HG03432 (cell line): ENCODE measurements at regions not wholly inside any gene's neighbourhood (a gene's known extent, or its start where the extent isn't known, plus 50 kb on each side); places are given as distances from the start of the nearest gene placed in this dataset.

Source experiments
- ATAC-seq: cut with Tn5 transposase; IDR thresholded peaks from one replicate; pipeline ENCODE4 v1.9.1; 2021; ENCODE audit warnings: mild to moderate bottlenecking, moderate library complexity; ENCODE audit not compliant: unreplicated experiment

GRCh38 chr2:104501929-104502328 is 352.0 kb upstream of the POU3F3 start:
- no peak for ATAC-seq

GRCh38 chr2:104502901-104503300 is 351.0 kb upstream of the POU3F3 start:
- ATAC-seq, result no peak

DNA sequence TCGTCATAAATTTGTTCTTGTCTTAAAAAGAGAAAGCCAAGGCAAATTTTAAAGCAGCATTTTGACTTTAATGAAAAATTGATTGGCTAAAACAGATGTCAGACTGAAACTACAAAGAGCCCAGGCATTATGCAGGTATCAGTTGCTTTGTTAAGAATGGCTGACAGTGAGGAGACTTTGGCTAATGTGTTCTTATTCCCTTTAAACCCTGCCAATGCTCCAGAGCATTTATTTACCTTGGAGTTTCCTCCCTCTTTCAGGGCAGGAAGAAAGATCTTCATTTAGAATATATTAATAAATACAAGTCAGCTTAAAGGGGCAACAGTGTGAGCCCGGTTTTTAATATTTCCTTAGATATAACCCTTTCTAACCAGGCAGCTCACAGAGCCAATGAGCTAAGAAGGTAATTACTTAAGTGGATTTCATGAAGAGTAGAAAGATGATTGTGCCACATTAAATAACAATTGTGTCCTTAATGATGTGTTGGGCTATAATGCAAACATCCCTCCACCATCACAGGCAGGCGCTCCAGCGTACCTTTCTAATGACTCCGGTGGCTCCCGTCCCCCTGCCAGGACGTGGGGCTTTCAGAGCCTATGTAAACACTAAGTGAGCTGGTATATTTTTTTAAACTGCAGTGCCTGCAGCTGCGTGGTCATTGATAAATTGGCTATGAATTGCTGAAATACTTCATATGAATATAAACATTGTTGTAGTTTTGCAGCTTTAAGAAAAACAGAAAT is 349.4 kb upstream of the POU3F3 start:
- ATAC-seq, result no peak

DNA sequence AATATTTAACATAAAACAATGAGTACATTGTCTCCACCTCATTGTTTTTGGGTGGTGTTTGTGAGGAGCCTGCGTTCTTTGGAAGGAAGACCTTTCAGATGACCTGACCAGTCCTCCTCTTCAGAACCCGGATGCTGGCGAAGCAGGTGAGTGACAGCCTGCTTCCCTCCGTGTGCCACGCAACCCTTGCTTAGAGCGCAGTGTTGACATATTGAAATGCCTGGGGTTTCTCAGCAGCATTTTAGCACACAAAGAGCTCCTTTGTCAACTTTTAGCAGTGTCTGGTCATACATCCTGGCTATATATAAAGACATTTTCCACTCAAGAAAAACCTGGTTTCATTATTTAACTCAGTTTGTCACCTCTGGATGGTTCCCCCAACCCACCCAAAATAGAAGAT is 335.7 kb upstream of the POU3F3 start:
- ATAC-seq, result no peak

DNA sequence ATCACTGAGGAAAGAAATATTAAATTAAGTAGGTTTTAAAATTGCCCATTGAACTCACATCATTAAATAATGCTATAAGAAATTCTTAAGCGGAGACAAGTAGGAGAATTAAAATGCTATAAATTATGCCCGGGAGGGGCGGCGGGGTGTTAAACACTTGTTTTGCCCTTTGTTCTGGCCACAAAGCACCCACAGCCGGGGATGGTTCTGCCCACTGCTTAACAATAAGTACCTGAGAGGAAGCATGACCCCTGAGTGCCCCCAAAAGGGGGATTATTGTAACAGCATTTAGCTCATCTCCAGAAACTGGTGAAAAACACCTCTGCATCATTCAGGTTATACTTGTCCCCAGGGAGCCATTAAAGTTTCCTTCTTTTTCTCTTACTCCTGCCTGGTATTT is 332.7 kb upstream of the POU3F3 start:
- ATAC-seq, result no peak

- no peak for ATAC-seq
Measured at GRCh38 chr2:104523921-104524320, 330.0 kb upstream of the POU3F3 start.

- no peak for ATAC-seq
Measured at GRCh38 chr2:104528101-104528500, 325.8 kb upstream of the POU3F3 start.

- ATAC-seq, result no peak
Measured at GRCh38 chr2:104531122-104531521, 322.8 kb upstream of the POU3F3 start.

DNA sequence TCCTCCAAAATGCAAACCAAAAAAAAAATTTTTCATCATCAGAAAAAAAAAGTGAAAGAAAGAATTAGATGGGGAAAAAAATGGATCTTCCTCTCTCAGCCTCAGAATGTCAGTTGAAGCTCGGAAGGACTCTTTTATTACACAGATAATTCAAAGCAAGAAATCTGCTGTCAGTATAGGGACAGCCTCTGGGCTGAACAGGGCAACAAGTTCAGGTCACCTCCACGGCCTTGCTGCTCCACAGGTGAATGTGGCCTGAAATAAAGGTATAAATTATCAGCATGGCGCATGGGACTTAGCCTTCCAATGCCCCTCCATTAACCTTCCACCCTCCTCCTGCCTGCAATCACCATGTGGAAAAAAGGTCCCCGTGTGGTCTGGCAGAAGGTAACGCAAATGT is 316.8 kb upstream of the POU3F3 start:
- no peak for ATAC-seq

- ATAC-seq, result no peak
Measured at GRCh38 chr2:104538077-104538476, 315.8 kb upstream of the POU3F3 start.

DNA sequence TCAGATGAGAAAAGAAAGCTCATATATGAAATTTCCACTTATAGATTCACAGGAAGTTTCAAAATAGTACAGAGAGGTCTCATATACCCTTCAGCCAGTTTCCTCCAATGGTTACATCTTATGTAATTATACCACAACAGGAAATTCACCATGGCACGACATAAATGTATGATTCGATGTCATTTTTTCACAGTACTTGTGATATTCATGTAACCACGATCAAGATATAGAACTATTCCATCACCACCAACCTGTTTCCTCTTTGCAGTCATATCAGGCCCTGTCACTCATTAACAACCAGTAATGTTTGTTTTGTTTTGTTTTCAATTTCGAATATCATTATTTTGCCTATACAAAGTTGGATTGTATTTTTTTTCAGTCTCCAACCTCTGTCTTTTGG is 314.3 kb upstream of the POU3F3 start:
- peak; percentile 67 for ATAC-seq

DNA sequence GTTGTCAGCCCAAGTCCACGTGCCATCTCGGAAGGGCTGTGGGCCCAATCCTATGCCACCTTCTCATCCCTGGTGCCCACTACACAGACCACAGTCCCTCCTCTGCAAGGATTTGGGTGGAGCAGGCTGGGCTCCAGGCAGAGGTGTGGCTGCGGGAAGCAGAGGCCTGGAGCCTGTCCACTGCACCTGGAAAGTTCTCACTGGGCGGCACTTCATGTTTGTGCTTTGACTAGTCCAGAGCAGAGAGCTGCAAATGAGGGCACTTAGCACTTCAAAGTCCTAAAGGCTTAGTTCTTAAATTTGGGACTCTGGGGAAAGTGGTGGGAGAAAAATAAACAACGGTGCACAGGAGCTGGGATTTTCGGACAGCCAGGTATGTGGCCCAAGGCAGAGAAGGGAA is 308.9 kb upstream of the POU3F3 start:
- no peak for ATAC-seq

DNA sequence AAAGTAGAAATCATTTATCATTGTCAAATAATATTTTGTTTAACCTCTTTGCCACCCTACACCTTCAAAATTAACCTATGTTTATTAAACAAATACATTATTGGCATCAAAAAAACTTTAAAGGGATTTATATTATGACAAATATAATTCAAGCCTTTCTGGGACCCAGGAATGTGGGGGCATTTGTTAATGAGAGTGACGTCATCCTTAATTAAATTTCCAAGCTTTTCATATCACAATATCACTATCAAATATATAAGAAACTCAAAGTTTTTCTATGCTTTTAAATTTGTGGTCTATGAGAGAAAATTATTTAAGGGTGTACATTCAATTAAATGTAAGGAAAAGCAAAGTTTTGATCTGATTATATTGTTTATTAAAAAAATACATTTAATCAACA is 307.4 kb upstream of the POU3F3 start:
- no peak for ATAC-seq

GRCh38 chr2:104547221-104547620 is 306.7 kb upstream of the POU3F3 start:
- ATAC-seq, result no peak

DNA sequence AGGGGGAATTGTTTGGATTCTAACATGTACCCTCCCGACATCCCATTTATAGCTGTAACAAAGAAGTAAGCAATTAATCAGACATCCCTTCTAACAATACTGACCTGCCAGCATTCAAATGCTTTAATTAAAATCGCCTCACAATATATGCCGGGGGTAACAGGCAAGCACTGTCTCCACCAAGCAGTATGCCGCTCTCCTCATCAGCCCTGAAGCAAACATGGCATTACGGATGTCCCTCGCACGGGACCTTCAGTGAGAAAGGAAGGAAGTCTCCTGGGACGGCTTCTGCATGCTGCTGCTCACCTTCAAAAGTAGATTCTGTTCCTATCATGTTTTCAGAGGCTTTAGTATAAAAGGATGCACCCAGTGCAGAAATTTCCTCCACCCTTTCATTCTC is 292.7 kb upstream of the POU3F3 start:
- ATAC-seq, result no peak

GRCh38 chr2:104562537-104562936 is 291.4 kb upstream of the POU3F3 start:
- ATAC-seq, result no peak

- no peak for ATAC-seq
Measured at GRCh38 chr2:104563398-104563996, 290.4 kb upstream of the POU3F3 start.

DNA sequence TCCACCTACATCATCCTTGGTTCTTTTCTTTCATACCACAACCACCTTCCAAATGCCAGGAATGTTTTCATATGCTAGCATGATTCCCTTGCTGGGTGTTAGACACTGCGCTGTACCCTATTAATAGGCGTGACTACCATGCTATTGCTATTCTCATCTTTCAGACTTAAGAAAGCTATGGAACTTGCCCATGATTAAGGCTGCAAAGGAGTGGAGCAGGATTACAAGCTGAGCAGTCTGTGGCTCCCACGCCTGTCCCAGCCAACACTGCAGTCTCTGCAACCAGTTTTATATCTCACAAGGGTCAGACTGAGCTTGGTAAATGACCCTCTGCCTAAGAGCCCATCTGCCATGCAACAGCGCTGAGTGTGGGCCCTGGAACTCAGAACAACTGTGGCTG is 285.7 kb upstream of the POU3F3 start:
- ATAC-seq, result no peak

GRCh38 chr2:104570259-104570658 is 283.7 kb upstream of the POU3F3 start:
- no peak for ATAC-seq

DNA sequence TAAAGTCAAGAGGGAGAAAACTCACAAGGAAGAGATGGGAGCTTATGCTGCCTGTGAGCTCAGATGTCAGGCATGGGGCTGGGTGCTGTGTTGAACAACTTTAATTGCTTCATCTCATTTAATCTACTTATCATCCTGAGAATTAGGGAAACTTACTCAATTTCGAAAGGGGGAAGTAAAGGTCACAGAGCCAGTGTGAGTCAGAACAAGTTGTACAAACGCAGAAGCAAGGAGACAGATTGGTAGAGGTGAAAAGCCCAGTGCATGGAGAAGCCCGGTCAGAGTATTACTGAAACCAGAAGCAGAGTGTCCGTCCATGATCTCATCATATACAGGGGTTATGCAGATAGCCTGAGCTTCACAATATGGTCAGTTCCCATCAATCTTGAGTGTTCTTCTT is 281.1 kb upstream of the POU3F3 start:
- ATAC-seq, result no peak

GRCh38 chr2:104574367-104574766 is 279.5 kb upstream of the POU3F3 start:
- no peak for ATAC-seq

- ATAC-seq, result peak; percentile 76
Measured at GRCh38 chr2:104577143-104577542, 276.8 kb upstream of the POU3F3 start.

DNA sequence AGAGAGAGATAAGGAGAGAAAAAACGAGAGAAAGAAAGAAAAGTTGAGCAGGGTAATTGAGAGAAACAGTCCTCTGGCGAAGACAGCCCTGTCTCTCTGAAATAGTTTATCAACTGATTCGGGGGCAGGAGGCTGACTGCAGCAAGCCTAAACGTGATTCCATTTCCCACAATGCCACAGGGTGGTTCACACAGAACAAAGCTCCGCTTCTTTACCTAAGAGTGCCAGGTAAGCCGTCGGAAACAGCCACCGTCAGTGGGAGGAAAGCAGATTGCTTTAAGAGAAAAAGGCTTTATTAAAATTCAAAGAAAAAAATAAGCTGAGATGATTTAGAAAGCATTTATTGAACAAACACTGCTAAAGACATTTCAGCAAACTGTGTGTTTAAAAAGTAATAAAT is 271.4 kb upstream of the POU3F3 start:
- ATAC-seq, result no peak
